AG09309 (cell line): ENCODE measurements at regions not wholly inside any gene's neighbourhood (a gene's known extent, or its start where the extent isn't known, plus 50 kb on each side); places are given as distances from the start of the nearest gene placed in this dataset.

Source experiments
- DNase-seq: peaks from one replicate; pipeline ENCODE4 v3.0.0-alpha.2; 2010; ENCODE audit warnings: low read depth
- H3K4me3 ChIP-seq: 2 replicates; pipeline ENCODE4 v1.5.1; 2011; ENCODE audit warnings: mild to moderate bottlenecking, low read depth, low read length, moderate library complexity; ENCODE audit not compliant: control insufficient read depth
- CTCF ChIP-seq: IDR thresholded peaks from 2 replicates; pipeline ENCODE4 v1.5.1; 2011; ENCODE audit warnings: mild to moderate bottlenecking, low read depth, low read length, inconsistent platforms; ENCODE audit not compliant: insufficient read depth, control insufficient read depth; ENCODE audit errors: missing control alignments

GRCh38 chr2:234852941-234853340 is 98.9 kb upstream of the SH3BP4 start:
- no peak overlapping the region for H3K4me3 ChIP-seq
- DNase-seq: no peak
- no peak for TF ChIP-seq CTCF

- no peak for TF ChIP-seq CTCF
- no peak overlapping the region for H3K4me3 ChIP-seq
- DNase-seq: no peak
These were observed 99.8 kb upstream of the SH3BP4 start for GRCh38 chr2:234852035-234852434.

GRCh38 chr2:234851451-234851850 is 100.4 kb upstream of the SH3BP4 start:
- DNase-seq: no peak
- TF ChIP-seq CTCF: no peak
- H3K4me3 ChIP-seq: no peak overlapping the region

GRCh38 chr2:234850818-234851217 is 101.0 kb upstream of the SH3BP4 start:
- no peak for TF ChIP-seq CTCF
- H3K4me3 ChIP-seq: no peak overlapping the region
- DNase-seq: no peak

GRCh38 chr2:234849678-234850077 is 102.1 kb upstream of the SH3BP4 start:
- no peak for DNase-seq
- TF ChIP-seq CTCF: no peak
- H3K4me3 ChIP-seq: no peak overlapping the region

GRCh38 chr2:234848578-234848977 is 103.2 kb upstream of the SH3BP4 start:
- TF ChIP-seq CTCF: no peak
- DNase-seq: no peak
- no peak overlapping the region for H3K4me3 ChIP-seq

- TF ChIP-seq CTCF: no peak
- DNase-seq: no peak
- H3K4me3 ChIP-seq: no peak overlapping the region
These were observed 104.2 kb upstream of the SH3BP4 start for GRCh38 chr2:234847639-234848038.
